ENCODE measurements at regions not wholly inside any gene's neighbourhood (a gene's known extent, or its start where the extent isn't known, plus 50 kb on each side); places are given as distances from the start of the nearest gene placed in this dataset.

DNA sequence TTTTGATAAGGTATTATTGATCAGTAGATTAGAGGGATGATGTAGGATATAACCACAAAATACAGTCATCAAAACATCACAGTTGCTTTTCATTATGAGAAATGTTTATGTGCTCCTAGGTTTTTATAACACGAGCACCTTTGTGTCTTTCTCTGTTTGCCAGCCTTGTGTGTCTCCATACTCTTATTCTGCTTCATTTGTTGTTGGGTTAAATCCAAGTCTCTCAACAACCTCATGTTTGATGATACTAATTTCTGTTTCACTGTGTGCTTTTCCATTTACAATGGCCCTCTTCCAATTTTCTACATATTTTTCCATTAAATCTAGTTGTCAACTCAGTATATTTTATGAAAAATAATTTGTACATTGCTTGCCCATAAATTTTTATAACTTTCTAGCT lies 107.7 kb upstream of the POU2AF2 start:
- no peak for DNase-seq

DNA sequence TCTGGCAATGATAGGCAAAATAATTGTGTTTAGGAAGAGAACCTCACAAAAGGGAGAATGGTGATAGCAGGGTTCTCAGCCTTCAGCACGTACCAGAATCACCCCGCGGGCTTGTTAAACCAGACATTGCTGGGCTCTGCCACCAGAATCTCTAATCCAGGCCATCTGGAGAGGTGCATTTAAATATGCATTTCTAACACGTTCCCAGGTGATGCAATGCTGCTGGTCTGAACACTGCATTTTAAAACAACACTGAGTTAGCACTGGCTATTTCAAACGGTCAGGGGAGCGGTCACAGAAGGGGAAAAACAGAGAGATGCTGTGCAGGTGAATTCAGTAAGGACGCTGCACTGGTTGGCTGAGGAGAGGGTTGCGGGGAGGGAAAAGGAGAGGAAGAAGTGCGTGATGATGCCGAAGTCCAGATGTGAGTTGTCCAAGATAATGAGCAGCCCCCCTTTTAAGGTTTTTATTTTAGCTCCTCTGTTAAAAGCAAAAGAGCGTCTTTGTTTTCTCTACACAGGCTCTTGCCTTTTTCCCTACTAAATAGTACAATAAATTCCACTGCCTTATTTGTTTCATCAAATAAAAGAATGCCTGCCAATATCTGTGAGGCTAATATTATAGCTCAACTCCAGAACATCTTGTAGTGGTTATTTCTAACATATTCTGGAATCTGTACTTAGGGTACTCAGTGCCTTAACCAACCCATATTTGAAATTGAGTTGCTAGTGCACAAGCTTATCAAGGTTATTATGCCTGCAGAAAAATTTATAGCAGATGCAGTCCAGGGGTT lies 109.6 kb upstream of the POU2AF2 start:
- no peak for DNase-seq

DNA sequence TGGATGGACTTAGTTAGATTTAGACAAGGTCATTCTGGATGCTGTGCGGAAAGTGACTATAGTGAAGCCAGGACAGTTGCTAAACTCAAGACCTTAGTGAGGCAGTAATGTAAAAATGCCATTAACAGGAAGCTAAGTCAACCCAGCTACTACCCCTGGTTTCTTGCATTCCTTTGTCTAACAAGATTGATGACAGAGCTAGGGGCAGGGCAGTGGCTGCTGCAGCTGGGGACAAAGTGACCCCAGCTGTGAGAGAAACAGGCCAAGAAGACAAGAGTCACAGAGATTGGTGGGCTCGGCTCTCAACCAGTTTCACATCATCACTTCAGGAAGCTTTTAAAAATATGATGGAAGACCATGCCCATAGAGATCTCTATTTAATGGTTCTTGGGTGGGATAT lies 110.4 kb upstream of the POU2AF2 start:
- no peak for DNase-seq

- DNase-seq = no peak
Measured at GRCh38 chr11:111128076-111128870, 117.3 kb upstream of the POU2AF2 start.

GRCh38 chr11:111124724-111125123 lies 120.8 kb upstream of the POU2AF2 start:
- no peak for DNase-seq

DNA sequence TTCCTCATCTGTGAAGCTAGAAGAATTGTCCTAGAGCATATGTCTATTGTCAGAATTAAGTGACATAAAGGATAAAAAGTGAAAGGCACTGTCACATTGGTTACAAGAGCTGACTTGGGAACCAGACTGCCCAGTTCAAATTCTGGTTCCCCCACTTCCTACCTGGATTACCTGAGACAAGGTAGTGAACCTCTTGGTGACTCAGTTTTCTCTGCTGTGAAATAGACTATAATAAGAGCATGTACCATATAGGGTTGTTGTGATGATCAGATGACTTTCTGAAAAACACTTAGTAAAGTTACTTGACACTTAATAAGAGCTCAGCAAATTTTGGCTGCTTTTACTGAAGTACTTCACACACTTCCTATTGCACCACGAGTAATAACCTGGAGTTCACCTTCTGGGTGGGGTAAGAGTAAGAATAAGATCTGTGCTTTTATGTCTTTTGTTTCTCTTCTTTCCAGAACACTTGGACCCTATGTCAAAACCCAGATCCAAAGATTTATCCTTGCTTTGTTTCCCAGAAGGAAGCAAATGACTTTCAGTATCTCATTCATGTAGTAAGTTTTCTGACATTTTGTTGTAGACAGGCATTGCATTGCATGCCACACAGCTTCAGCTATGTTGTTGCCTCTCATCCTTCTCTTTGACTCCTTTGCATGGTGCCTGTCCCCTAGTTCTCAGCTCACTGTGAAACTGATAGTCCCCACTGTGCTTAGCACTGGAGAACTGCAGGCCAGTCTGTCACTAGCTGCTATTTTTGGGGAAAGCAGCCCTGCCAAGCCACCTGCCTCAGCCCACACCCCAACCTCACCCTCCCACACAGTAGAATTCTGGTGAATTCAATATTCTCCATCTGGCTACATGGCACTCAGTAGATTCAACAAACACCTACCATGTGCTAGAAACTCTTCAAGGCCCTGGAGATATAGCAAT lies 121.8 kb upstream of the POU2AF2 start:
- no peak for DNase-seq

GRCh38 chr11:111120696-111121302 lies 124.7 kb upstream of the POU2AF2 start:
- DNase-seq = no peak

DNA sequence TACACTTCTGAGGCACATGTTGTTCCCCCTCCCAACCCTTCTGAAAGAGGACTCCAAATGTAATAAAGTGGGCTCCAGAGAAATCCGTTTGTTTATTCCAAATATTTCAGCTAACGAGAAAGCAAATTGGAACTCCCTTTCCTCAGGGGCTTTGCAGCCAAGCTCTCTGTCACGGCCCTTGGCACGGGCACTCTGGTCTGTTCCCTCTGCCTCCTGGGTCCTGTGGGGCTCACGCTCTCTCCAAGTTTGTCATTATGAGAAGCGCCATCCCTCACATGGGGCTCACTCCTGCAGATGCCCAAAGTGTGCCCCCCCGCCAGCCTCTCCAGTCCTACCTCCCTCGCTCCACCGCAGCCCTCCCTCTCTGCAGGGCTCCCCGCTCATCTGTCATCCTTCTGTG lies 125.4 kb upstream of the POU2AF2 start:
- DNase-seq = no peak

- DNase-seq = no peak
Measured at GRCh38 chr11:111119751-111120150, 125.8 kb upstream of the POU2AF2 start.

DNA sequence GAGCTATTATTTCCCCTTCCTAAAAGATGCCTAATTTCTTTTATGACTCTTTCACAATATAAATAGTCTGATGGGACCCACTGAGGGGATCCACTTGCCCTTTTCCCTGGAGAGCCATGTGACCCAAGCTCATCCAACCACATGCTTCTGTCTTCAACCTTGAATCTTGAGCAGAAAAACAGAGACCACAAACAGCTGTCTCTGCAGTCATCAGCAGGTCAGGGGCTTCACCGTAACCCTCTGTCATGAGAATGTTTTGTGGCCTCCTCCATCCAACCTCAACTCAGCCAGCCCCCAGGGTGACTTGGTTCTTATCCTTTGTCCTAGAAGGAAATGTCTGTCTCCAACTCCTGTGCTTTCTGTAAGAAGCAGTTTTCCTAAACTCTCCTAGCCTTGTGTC lies 129.6 kb upstream of the POU2AF2 start:
- no peak for DNase-seq

GRCh38 chr11:111114091-111114490 lies 131.4 kb upstream of the POU2AF2 start:
- DNase-seq = no peak

- no peak for DNase-seq
Measured at GRCh38 chr11:111112614-111113013, 132.9 kb upstream of the POU2AF2 start.

DNA sequence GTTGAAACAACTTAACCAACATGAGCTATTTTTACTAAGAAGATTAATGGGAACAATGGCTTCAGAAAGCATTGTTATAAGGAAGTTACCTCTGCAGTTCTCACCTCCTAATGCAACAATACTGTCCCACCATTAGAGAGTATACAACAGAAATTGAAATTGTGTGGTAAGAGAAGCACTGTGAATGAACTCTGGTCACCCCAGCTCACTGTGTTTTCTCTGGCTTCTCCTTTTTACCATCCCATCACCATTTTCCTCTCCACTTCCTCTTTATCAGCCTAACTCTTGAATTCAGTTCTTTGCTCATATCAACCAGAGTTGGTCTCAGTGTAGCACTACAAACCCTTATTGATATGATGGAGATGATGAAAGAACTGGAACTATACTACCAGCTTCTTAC lies 138.0 kb upstream of the POU2AF2 start:
- no peak for DNase-seq

DNA sequence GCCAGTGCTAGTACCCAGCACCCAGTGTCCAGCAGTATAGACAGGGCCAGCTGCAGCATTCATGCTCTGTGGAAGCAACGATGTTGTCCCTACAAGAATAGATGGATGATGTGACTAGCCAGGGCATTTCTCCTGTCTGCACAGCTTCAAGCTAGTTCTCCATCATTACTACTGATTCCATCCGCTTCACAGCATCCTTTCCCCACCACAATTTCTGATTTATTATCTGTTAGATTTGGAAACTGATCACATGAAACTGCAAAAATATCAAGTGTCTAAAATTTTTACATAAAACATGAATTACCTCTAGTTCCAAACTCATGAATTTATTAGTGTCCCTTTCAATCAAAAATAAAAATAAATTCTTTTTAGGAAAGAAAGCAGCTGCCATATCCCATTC lies 138.9 kb upstream of the POU2AF2 start:
- DNase-seq = no peak

GRCh38 chr11:111105566-111105965 lies 140.0 kb upstream of the POU2AF2 start:
- DNase-seq = no peak

DNA sequence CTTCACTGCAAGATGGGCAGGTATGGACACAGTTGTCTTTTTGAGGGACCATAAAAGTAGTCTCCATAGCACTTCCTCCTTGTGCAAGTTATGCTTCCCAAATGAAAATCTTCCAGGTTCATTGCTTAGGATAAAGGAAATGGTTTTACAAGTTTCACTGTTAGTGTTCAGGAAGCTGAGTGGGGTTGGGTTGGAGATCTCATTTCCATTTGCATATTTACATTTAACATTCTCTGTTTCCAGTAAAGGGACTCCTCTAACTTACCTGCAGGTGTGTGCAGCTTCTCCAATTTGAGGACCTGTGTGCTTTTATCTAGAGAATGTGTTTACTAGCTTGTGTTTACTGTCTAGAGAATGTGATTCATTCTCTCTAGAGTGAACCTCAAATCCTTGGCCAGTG lies 141.3 kb upstream of the POU2AF2 start:
- DNase-seq = no peak

DNA sequence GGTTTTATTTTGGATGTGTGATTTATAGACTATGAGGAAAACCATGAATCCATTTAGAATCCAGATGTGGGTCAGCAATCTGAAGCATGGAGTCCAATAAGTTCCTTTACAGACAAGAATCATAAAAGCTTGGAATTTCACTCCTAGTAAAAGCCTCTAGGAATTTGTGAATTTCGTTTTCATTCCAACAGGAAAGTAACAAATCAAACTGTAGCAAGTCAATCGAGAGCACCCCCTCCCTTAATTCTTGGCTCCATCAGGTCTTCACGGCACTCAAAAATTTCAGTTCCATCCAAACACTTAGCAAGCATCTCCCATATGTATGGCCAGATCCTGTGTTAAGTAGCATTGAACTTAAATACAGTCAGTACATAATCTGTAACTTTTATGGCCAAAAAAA lies 143.6 kb upstream of the POU2AF2 start:
- no peak for DNase-seq

DNA sequence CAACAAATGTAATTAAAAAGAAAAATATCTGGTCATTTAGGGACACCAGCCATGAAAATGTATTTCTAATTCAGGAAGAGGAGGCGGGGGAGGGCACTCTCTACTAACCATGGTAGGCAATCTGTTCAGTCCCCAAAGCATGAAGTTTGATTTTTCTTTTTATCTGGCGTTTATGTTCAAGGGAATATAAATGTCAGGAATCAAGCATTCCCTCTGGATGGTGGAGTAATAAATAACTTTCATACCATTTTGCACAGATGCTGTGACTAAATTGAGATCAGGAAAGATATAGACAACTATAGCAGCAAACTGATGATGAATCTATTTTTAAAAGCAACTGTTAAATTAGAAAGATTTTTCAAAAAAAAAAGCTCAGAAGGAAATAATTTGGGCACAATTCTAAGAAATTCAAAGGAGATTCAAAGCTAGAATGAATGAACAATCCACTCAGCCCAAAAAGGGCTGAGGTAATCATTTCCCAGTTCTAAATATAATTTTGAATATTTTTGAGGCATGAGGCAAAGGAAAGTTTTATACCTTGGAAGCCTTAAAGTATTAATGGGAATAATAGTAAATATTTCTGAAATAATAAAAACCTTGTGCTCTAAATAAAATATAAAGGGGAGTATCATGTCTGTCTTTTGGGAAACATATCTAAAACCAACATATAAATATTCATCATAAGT lies 146.4 kb upstream of the POU2AF2 start:
- no peak for DNase-seq

GRCh38 chr11:111098091-111098490 lies 147.4 kb upstream of the POU2AF2 start:
- no peak for DNase-seq

- no peak for DNase-seq
Measured at GRCh38 chr11:111097191-111097590, 148.3 kb upstream of the POU2AF2 start.

DNA sequence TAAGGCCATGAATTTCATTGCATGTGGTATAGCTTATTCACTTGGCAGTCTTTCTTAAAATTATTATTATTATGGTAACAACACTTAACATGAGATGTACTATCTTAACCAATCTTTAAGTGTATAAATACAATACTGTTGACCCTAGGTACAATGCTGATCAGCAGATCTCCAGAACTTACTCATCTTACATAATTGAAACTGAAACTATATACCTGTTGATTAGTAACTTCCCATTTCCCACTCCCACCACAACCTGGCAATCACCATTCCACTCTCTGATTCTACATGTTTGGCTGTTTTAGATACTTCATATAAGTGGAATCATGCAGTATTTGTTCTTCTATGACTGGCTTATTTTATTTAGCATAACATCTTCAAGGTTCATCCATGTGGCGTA lies 150.2 kb upstream of the POU2AF2 start:
- DNase-seq = no peak

- no peak for DNase-seq
Measured at GRCh38 chr11:111093061-111093460, 152.5 kb upstream of the POU2AF2 start.
